RCC 7860 (cell line): ENCODE measurements at regions not wholly inside any gene's neighbourhood (a gene's known extent, or its start where the extent isn't known, plus 50 kb on each side); places are given as distances from the start of the nearest gene placed in this dataset.

Experiments used
- DNase-seq: peaks from one replicate; pipeline ENCODE4 v3.0.0-alpha.2; 2015; ENCODE audit warnings: low spot score
- FAIRE-seq: peaks from 2 replicates; lab custom pipeline; 2012; peaks lifted over from hg19 to GRCh38; lab: Jason Lieb, UNC

DNA sequence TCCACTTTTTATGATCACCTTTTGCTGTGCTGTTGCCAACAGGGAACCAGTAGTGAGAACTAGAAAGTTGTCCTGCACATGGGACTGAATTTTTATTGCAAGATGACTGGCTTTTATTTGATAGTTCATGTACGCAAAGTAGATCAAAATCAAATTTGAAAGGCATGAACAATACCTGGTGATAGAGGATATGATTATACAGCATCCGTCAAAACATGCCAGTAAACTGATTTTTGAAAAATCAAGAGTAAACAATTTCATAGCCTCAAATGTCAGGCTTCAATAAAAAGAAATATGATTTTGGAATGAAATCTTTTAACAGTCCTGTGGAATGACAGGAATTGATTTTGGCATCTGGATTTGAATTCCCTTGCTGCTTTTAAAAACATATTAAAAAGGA, 219.6 kb upstream of the LRRN1 start:
- no peak for FAIRE-seq
- DNase-seq = no peak

DNA sequence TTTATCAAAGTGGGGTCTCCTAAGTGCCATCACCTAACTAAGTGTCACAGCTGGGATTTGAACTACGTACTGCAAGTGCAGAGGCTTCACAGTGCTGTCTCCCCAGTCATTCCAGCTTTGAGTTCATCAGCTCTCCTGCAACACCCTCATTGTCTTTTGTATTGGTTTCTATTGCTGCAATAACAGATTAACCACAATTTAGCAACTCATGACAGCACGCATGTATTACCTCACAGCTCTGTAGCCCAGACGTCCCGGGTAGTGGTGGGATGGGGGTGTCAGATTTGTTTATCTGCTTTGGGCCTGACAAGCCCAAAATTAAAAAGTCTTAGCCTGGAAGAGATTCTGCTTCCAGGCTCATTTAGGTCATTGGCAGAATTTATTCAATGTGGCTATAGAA, 220.5 kb upstream of the LRRN1 start:
- DNase-seq = no peak

DNA sequence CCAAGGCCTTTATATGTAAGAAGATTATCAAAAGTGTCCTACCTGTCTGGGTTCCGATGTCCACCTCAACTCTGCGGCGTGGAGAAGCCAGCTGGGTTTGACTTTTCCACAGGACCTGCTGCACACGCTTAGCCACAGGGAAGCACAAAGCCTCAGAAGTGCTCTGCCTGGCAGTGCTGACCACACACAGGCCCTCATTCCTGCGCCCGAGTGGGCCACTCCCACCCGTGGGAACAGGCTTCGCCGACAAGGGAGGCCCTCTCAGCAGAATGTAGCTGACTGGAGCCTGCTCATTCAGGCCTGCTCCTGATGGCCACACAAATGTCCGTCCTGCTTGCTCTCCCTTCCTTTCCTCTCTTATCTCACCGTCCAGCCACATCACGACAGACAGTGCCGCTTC, 221.4 kb upstream of the LRRN1 start:
- FAIRE-seq (no peak), DNase-seq (no peak)

More for the DNA sequence above, 220.5 kb upstream of the LRRN1 start:
- FAIRE-seq = no peak

DNA sequence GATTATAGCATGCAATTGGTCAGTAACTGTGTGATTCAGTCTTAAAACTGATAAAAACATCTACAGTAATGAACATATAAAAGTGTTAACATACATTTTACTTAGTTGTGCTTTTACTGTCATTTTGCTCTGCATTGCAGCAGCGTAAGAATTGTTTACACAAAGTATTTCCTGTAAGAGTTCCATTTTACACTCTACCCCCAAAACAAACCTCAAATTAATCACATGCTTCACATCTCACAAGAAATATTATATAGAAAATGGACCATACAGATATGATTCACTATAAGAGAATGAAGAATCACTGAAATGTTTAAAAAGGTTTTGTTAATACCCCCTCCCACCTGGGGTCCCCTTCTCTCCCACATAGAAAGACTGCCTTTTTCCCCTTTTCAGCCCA, 225.9 kb upstream of the LRRN1 start:
- no peak for FAIRE-seq
- no peak for DNase-seq

DNA sequence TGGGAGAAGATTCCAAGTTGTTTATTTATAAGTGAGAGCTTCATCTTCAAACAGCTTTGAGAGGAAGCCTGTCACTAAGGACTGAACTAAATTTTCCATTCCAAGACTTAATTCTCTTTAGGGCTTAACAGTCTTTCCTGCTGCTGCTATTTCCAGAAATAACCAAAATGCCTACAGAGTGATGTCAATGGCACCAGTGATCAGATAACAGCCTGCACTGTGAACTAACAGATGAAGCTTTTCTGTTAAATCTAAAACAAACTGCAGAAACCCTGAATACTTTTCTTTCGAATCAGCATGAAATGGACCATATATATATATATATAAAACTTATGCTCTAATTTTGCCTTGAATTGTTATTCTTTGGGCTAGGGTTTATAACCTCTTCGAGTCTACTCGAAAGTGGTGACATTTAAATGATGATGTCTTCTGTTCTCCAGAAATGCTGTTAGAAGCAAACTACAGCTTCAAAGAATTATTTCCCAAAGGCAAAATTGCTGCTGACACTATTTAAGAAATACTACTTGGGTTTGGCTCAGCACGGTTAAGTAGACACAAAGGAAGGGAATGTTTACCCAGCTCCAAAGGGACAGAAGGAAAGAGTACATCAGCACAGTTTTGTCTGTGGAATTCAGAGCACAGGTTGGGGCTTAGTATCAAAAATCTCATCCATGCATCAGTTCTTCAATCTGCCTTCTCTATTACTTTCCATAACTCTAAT, 238.5 kb upstream of the LRRN1 start:
- FAIRE-seq (no peak), DNase-seq (no peak)

DNA sequence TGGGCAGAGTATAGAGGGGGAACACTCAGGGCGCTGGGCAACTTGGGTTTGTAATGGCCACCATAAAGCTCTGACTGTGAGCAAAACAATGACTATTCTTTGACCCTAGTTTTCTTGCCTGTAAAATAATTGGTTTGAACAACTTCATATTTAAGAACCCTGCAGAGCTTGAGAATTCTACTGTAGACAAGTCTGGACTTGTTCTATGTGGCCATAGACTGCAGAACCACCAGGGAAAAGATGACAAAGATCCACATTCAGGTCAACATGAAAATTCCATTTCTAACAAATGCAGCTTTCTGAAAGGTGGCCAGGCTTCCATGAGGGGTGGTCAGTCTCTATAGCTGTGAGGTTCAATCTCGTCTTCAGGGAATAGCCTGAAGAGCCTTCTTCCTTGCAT, 239.4 kb upstream of the LRRN1 start:
- DNase-seq (no peak), FAIRE-seq (no peak)

DNA sequence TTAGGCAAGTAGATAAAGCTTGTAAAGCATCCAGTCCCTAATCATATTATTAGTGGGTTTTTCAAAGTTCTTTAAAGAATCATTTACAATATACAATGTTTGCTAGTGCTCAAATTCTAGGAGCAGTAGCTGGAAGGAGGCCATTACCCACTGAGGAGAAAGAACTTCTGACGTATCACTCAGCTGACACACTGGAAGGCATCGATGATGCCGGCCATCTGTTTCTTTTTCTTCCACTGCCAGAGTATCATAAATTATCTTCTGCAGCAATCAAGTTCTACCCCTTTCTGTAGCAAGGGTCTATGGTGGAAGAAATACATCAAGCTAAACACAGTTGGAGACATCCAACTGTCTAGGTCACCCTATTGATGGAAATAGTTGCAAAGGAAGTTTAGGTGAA, 243.2 kb upstream of the LRRN1 start:
- no peak for DNase-seq
- FAIRE-seq = no peak

DNA sequence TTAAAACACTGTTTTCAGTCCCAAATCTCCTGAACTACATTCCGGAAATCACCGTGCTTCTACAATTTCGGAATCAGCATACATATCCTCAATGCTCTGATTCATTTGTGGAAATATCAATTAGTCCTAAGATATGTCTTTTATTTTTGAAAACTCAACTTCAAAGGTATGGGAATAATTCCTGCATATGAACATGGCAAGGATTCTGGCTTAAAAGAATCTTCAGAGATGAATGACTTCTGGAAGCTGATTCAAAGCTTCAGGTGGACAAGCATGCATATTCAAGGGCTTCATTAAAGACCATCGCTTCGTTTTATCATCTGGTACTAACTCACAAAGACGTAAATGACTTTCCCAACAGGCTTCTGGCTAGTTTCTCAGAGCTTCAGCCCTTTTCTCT, 246.0 kb upstream of the LRRN1 start:
- no peak for DNase-seq
- FAIRE-seq = no peak

DNA sequence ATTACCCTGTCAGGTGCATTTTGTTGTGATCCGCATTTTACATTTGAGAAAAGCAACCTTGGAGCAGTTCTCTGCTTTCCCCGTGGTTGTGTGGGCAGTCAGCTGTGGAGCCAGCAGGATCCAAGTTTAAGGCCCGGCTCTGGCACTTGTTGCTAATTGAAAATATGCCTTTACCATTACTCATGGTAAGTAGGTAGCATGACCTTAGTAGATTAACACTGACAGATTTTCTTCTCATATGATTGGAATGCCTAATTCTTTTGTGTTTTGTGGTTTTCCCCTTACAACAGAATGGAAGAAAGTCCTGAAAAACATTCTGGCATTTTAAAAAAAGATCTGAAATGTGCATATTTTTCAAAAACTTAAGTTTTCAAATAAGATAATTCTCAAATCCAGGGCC, 246.5 kb upstream of the LRRN1 start:
- DNase-seq = no peak
- no peak for FAIRE-seq

DNA sequence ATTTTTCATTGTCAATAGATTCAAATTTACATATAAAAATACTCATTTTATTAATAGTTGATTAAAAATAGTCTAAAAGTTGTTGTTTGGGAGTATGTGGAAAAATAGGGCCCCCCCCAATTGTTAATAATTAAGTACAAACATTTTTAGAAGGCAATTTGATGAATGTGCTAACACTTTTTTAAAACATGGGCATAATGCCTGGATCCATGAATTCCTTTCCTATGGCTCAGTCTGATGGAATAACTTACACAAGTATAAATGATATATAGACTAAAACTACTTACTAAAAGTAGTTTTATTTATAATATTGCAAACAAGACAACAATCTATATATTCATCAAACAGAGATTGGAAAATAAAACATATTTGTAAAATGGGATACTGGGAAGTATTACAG, 247.2 kb upstream of the LRRN1 start:
- FAIRE-seq (no peak), DNase-seq (no peak)

DNA sequence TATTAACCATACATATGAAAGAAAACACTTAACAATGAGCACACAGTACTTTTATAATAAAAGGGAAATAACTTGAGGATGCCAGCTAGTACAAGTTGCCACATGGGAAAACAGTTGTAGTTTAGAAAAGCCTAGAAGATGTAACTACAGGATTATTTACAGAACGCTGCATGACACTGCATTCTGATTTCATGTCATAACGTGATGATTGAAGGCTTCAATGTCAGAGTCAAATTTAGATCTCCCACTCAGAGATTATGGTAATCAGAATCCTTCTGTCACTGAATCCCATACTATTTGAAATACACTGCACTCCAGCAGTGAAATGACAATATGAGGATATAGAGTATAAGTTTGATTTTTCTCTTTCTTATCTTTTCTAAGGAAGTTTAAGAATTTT, 253.9 kb upstream of the LRRN1 start:
- FAIRE-seq = no peak

DNA sequence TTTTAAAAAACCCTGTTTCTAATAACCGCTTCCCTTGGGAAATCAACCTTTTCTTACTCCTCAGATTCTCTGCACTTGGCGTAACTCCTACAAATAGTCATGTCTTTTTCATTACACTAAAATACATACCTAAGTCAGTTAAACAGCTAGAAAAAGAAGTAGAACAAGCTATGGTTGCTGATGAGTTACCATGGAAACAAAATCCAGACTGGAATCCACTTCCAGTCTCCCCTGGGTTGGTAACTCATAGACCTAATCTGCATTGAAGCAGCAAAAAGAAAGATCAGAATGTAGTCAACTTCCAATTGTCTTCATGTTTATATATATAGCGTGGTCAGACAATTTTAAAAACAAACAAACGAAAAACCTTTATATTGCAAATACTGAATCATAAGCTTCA, 260.8 kb upstream of the LRRN1 start:
- DNase-seq = no peak
- no peak for FAIRE-seq

More for the DNA sequence above, 253.9 kb upstream of the LRRN1 start:
- DNase-seq = no peak

DNA sequence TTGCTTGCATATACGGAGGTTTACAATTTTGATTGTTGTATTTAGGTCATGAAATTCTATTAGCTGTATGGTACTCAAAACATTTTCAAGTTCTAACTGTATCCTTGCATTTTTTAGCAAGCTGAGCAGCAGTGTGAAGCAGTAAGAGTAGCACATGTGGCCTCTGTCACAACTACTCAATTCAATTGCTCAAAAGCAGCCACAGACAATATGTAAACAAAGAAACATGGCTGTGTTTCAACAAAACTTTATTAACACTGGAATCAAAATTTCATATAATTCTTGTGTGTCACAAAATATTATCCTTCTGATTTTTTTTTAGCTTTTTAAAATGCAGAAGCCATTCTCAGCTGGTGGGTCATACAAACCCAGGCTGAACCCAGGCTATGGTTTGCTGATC, 266.7 kb upstream of the LRRN1 start:
- no peak for FAIRE-seq
- no peak for DNase-seq

DNA sequence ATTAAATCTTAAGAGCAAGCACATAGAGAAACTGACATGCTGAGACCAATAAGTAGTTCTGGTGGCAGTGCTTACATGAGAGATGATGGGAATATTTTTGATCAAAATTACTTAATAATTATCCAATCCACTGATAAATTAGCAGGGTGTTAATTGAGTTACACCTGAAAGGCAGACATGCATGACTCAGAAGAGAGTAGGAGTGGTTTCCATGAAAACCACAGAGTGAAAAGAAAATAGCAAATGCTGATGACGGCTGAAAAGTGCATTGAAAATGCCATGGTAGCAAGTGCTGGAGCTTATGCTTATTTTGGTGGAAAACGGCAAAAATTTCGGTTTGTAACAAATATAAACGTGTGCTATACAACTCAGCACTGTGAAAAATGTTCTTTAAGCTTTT, 267.8 kb upstream of the LRRN1 start:
- no peak for FAIRE-seq
- no peak for DNase-seq

DNA sequence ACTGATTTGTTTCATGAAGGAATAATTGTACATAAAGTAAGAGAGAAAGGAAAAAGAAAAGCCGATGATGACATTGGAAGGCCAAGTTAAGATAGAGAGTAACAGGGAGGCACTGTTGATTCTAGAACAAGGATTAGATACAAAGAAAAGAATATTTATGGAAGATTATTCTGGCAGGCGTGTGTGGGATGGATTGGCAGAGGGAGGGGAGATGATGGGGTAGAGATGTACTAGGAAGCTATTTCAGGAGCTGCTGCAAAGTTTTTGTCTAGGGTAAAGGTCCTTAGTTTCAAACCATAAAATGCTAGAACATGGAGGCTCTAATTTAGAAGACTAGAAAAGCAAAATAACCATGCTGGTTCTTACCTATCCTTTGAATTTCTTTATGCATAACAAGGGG, 280.0 kb upstream of the LRRN1 start:
- DNase-seq (no peak), FAIRE-seq (no peak)

DNA sequence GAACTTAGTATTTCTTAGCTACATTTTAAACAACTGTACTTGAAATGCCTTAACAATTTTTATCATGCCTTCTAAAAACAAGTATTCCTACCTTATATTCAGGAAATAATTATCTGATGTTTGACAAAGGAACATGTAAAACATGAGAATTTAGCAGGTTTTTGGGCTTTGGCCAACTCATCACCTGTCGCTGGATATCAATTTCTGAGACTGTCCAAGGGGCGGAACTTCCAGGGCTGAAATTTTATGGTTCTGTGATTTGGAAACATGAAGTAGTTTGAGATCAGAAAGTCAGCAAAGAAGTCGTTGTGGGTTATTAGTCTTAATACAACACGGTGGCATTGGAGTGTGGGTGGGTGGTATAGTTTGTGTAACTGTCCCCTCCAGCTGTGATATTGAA, 282.2 kb upstream of the LRRN1 start:
- no peak for FAIRE-seq
- no peak for DNase-seq

DNA sequence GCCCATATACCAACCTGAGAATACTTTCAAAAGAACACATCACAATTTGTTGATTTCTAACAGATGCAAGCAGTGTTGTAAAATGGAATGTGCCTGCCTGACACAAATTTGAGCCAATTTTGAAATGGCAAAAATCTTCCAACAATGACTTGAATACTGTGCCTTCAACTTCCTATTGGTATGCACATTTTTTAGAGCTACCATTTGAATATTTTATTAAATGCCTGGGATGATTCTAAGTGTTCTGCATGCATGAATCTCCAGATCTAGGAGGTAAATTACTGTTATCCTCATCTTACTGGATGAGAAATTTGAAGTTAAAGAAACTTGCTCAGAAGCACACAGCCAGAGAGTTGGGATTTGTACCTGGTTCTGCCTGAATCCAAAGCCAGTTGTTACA, 282.8 kb upstream of the LRRN1 start:
- FAIRE-seq (no peak), DNase-seq (no peak)

DNA sequence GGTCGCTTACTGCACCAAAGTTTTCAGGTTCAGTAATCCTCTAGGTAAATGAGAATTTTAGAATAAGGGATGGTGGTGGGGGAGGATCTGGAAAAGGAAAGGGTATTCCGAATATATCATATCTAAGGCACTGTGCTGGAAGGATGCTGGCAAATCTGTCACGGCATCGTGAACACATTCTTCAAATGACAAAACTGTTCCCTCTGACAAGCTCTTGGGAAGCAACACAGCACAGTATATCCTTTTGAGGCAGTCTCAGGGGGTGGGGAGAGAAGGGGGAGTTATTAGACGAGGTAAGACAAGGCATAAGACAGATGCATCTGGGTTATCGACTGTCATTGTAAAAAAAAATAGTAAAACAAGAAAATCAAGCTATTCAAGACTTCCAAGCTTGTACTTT, 289.6 kb upstream of the LRRN1 start:
- DNase-seq (no peak), FAIRE-seq (no peak)

DNA sequence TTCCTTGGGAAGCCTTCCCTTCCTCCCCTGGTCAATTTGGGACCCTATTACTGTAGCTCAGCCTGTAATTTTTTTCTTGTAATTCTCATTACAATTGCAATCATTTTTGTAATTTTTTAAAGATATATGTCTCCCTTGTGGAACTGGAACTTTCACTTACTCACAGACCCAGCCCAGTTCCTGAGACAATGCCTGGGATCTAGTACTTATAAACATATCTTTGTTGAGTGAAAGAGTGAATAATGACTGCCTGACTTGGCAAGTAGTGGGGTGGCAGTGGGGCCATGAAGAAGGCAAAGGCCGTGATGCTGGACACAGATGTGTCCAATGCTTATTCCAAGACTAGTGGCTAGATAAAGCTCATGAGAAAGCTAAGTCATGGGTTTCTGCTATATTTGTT, 294.5 kb upstream of the LRRN1 start:
- DNase-seq (no peak), FAIRE-seq (no peak)

DNA sequence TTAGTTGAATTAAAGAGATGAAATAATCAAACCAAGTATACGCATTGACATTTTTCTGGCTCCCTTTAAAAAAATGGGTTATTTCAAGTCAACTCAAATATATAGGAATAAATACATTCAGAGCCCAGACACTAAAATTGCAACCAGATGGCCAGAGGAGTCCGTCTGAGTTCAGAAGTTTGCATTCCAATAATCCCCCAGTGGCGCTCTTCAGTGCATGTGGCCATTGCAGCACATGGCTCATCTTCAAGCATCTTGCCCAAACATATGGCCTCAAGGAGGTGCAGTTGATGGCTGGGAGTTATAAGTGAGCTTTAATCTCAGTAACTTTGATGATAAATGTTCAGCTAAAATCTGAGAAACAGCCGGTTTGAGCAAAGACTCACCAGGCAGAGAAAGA, 295.8 kb upstream of the LRRN1 start:
- no peak for DNase-seq
- FAIRE-seq = no peak

DNA sequence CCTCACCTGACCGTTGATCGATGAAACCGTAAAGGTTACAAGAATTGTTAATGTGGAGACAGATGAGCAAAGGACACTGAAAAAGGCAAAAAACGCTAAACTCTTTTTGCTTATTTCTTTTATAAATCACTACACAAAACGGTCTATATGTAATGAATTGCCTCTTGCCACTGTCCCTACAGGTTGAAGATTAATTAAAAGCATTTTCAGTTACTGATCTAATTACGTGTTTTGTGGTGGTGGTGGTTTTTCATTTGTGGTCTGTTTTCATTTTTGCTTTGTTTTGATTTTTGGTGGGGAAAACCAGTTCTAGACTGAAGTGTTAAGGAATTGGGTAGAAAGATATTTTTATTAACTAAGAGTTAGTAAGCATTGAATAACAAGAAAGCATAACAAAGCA, 299.2 kb upstream of the LRRN1 start:
- FAIRE-seq = no peak
- DNase-seq = no peak

DNA sequence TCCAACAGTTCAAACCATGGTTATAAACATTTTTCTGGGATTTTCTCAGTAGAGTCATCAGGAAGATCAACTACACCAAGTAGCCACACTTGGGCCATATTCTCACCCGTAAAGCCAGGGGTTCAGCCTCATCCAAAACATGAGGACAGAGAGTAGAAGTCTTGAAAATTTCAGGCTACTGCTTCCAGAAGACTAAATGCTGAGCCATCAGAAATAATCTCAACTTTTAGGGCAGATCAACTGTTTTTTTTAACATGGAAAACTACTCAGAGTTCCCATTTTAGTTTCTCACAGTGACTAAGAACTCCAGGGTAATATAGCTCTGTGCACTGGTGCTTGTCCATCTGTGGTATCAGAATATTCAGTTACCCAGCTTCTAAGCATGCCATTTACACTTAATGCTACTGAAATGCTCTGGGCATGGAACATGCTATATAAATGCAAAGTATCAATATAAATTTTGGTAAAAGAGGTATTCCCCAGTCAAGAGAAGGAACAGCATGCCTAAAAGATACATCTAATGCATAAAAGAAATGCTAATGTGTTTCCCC, 300.1 kb upstream of the LRRN1 start:
- FAIRE-seq = no peak
- DNase-seq = no peak

DNA sequence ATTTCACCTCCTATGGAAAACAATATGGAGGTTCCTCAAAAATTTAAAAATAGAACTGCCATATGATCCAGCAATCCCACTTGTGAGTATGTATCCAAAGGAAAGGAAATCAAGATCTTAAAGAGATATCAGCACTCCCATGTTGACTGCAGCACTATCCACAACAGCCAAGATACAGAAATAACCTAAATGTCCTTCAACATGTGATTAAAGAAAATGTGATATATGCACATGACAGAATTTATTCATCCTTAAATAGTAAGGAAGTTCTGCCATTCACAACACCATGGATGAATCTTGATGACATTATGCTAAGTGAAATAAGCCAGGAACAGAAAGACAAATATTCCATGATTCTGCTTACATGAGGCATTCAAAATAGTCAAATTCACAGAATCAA, 303.6 kb upstream of the LRRN1 start:
- FAIRE-seq (no peak), DNase-seq (no peak)
